ENCODE measurements at regions not wholly inside any gene's neighbourhood (a gene's known extent, or its start where the extent isn't known, plus 50 kb on each side); places are given as distances from the start of the nearest gene placed in this dataset.

GRCh38 chr14:97295108-97295710, 498.0 kb downstream of the VRK1 start:
- ATAC-seq: no peak
- H3K4me1 Mint-ChIP-seq: peaks cover 17% of the 10 kb centered on the region
- no peak overlapping the region for H3K4me3 Mint-ChIP-seq
- no peaks in the 10 kb centered on the region for H3K9me3 Mint-ChIP-seq
- TF ChIP-seq ZNF423 (CRISPR knock-in tag; IDR thresholded peaks at IDR 0.05) (no peak), MYBL2 (CRISPR knock-in tag; IDR thresholded peaks at IDR 0.05) (no peak), TEAD1 (CRISPR knock-in tag; IDR thresholded peaks at IDR 0.05) (no peak), ATF3 (CRISPR knock-in tag; conservative IDR thresholded peaks at IDR 0.05) (no peak), ZNF317 (CRISPR knock-in tag; IDR thresholded peaks at IDR 0.05; ENCODE audit: borderline replicate concordance, low read depth) (no peak), TCF7 (CRISPR knock-in tag; IDR thresholded peaks at IDR 0.05; ENCODE audit: low read depth) (no peak), KAT7 (CRISPR knock-in tag; IDR thresholded peaks at IDR 0.05; ENCODE audit: borderline replicate concordance) (no peak), JUN (CRISPR knock-in tag; IDR thresholded peaks at IDR 0.05) (no peak), NR2C2 (CRISPR knock-in tag; IDR thresholded peaks at IDR 0.05) (no peak), HMGA2 (CRISPR knock-in tag; IDR thresholded peaks at IDR 0.05) (no peak)
- TF ChIP-seq, protein P1, sequence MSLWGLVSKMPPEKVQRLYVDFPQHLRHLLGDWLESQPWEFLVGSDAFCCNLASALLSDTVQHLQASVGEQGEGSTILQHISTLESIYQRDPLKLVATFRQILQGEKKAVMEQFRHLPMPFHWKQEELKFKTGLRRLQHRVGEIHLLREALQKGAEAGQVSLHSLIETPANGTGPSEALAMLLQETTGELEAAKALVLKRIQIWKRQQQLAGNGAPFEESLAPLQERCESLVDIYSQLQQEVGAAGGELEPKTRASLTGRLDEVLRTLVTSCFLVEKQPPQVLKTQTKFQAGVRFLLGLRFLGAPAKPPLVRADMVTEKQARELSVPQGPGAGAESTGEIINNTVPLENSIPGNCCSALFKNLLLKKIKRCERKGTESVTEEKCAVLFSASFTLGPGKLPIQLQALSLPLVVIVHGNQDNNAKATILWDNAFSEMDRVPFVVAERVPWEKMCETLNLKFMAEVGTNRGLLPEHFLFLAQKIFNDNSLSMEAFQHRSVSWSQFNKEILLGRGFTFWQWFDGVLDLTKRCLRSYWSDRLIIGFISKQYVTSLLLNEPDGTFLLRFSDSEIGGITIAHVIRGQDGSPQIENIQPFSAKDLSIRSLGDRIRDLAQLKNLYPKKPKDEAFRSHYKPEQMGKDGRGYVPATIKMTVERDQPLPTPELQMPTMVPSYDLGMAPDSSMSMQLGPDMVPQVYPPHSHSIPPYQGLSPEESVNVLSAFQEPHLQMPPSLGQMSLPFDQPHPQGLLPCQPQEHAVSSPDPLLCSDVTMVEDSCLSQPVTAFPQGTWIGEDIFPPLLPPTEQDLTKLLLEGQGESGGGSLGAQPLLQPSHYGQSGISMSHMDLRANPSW (CRISPR knock-in tag; conservative IDR thresholded peaks at IDR 0.05; ENCODE audit: low read depth): no peak
- TF ChIP-seq, protein P2, sequence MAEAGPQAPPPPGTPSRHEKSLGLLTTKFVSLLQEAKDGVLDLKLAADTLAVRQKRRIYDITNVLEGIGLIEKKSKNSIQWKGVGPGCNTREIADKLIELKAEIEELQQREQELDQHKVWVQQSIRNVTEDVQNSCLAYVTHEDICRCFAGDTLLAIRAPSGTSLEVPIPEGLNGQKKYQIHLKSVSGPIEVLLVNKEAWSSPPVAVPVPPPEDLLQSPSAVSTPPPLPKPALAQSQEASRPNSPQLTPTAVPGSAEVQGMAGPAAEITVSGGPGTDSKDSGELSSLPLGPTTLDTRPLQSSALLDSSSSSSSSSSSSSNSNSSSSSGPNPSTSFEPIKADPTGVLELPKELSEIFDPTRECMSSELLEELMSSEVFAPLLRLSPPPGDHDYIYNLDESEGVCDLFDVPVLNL (CRISPR knock-in tag; IDR thresholded peaks at IDR 0.05; ENCODE audit: borderline replicate concordance, low read depth): no peak
- TF ChIP-seq, protein P3, sequence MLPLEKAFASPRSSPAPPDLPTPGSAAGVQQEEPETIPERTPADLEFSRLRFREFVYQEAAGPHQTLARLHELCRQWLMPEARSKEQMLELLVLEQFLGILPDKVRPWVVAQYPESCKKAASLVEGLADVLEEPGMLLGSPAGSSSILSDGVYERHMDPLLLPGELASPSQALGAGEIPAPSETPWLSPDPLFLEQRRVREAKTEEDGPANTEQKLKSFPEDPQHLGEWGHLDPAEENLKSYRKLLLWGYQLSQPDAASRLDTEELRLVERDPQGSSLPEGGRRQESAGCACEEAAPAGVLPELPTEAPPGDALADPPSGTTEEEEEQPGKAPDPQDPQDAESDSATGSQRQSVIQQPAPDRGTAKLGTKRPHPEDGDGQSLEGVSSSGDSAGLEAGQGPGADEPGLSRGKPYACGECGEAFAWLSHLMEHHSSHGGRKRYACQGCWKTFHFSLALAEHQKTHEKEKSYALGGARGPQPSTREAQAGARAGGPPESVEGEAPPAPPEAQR (CRISPR knock-in tag; IDR thresholded peaks at IDR 0.05): no peak
- TF ChIP-seq, protein P4, sequence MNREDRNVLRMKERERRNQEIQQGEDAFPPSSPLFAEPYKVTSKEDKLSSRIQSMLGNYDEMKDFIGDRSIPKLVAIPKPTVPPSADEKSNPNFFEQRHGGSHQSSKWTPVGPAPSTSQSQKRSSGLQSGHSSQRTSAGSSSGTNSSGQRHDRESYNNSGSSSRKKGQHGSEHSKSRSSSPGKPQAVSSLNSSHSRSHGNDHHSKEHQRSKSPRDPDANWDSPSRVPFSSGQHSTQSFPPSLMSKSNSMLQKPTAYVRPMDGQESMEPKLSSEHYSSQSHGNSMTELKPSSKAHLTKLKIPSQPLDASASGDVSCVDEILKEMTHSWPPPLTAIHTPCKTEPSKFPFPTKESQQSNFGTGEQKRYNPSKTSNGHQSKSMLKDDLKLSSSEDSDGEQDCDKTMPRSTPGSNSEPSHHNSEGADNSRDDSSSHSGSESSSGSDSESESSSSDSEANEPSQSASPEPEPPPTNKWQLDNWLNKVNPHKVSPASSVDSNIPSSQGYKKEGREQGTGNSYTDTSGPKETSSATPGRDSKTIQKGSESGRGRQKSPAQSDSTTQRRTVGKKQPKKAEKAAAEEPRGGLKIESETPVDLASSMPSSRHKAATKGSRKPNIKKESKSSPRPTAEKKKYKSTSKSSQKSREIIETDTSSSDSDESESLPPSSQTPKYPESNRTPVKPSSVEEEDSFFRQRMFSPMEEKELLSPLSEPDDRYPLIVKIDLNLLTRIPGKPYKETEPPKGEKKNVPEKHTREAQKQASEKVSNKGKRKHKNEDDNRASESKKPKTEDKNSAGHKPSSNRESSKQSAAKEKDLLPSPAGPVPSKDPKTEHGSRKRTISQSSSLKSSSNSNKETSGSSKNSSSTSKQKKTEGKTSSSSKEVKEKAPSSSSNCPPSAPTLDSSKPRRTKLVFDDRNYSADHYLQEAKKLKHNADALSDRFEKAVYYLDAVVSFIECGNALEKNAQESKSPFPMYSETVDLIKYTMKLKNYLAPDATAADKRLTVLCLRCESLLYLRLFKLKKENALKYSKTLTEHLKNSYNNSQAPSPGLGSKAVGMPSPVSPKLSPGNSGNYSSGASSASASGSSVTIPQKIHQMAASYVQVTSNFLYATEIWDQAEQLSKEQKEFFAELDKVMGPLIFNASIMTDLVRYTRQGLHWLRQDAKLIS (CRISPR knock-in tag; IDR thresholded peaks at IDR 0.05; ENCODE audit: borderline replicate concordance): no peak
- H3K36me3 Mint-ChIP-seq: no peaks in the 10 kb centered on the region
- ChIA-PET CTCF (no interaction called here), POLR2A (no interaction called here)
- no peak for DNase-seq (ENCODE audit: low spot score)
- H3K27me3 Mint-ChIP-seq (ENCODE audit: low read depth): no peaks in the 10 kb centered on the region; the same call in 1 of the 2 replicates
- no peak overlapping the region for H3K27ac Mint-ChIP-seq

GRCh38 chr14:97296176-97296575, 499.0 kb downstream of the VRK1 start:
- H3K27ac Mint-ChIP-seq: no peak overlapping the region
- no peak overlapping the region for H3K4me3 Mint-ChIP-seq
- POLR2A ChIA-PET: no interaction called here
- no peaks in the 10 kb centered on the region for H3K9me3 Mint-ChIP-seq
- no peak for DNase-seq (ENCODE audit: low spot score)
- ATAC-seq: no peak
- peaks cover 23% of the 10 kb centered on the region for H3K4me1 Mint-ChIP-seq
- H3K36me3 Mint-ChIP-seq: no peaks in the 10 kb centered on the region
- H3K27me3 Mint-ChIP-seq (ENCODE audit: low read depth): no peaks in the 10 kb centered on the region; the same call in 1 of the 2 replicates
- CTCF ChIA-PET: no interaction called here
- TF ChIP-seq ZNF425 (CRISPR knock-in tag; conservative IDR thresholded peaks at IDR 0.05) (no peak), PRRX2 (CRISPR knock-in tag; IDR thresholded peaks at IDR 0.05) (no peak), MXD4 (CRISPR knock-in tag; IDR thresholded peaks at IDR 0.05; ENCODE audit: borderline replicate concordance) (no peak)
- TF ChIP-seq, protein P5, sequence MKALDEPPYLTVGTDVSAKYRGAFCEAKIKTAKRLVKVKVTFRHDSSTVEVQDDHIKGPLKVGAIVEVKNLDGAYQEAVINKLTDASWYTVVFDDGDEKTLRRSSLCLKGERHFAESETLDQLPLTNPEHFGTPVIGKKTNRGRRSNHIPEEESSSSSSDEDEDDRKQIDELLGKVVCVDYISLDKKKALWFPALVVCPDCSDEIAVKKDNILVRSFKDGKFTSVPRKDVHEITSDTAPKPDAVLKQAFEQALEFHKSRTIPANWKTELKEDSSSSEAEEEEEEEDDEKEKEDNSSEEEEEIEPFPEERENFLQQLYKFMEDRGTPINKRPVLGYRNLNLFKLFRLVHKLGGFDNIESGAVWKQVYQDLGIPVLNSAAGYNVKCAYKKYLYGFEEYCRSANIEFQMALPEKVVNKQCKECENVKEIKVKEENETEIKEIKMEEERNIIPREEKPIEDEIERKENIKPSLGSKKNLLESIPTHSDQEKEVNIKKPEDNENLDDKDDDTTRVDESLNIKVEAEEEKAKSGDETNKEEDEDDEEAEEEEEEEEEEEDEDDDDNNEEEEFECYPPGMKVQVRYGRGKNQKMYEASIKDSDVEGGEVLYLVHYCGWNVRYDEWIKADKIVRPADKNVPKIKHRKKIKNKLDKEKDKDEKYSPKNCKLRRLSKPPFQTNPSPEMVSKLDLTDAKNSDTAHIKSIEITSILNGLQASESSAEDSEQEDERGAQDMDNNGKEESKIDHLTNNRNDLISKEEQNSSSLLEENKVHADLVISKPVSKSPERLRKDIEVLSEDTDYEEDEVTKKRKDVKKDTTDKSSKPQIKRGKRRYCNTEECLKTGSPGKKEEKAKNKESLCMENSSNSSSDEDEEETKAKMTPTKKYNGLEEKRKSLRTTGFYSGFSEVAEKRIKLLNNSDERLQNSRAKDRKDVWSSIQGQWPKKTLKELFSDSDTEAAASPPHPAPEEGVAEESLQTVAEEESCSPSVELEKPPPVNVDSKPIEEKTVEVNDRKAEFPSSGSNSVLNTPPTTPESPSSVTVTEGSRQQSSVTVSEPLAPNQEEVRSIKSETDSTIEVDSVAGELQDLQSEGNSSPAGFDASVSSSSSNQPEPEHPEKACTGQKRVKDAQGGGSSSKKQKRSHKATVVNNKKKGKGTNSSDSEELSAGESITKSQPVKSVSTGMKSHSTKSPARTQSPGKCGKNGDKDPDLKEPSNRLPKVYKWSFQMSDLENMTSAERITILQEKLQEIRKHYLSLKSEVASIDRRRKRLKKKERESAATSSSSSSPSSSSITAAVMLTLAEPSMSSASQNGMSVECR (CRISPR knock-in tag; IDR thresholded peaks at IDR 0.05; ENCODE audit: borderline replicate concordance): no peak

Data from WTC11 (cell line).